NT2/D1 (cell line): ENCODE measurements at regions not wholly inside any gene's neighbourhood (a gene's known extent, or its start where the extent isn't known, plus 50 kb on each side); places are given as distances from the start of the nearest gene placed in this dataset.

Experiments used
- SUZ12 ChIP-seq: IDR thresholded peaks from 2 replicates; pipeline ENCODE4 v1.6.1; 2011; ENCODE audit not compliant: insufficient read length, insufficient read depth; ENCODE audit errors: extremely low read depth
- YY1 ChIP-seq: IDR thresholded peaks from 2 replicates; pipeline ENCODE4 v1.6.1; 2011; ENCODE audit not compliant: insufficient read length, insufficient read depth

DNA sequence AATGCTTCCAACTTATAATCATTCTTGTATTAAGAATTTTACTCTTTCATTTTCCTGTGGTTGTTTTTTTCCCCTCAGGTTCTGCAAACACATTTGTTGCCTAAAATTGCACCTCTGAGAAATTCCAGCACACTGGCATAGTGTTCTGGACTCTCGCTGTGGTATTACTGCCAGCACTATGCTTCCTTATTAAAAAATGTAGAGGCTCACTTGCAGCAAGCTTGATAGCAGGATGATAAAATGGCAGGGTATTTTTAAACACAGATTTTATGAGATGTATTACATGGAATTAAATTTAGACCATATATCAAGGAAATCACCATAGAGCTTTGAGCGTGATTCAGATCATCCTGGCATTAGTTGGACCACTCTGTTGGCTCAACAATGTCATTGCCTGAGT, 416.7 kb upstream of the AKR1E2 start:
- no peak for TF ChIP-seq YY1
- TF ChIP-seq SUZ12, result no peak
